Esophagus squamous epithelium (tissue), 5 donors: ENCODE measurements at regions not wholly inside any gene's neighbourhood (a gene's known extent, or its start where the extent isn't known, plus 50 kb on each side); places are given as distances from the start of the nearest gene placed in this dataset.

ENCODE experiments used
- DNase-seq: peaks from one replicate; lab custom pipeline; 2025; lab: John Stamatoyannopoulos, UW
- H3K27ac ChIP-seq, 4 donors: fragments of 200-600 bp; sonication (generic); one replicate each; pipeline ENCODE4 v1.5.1; 2016 to 2019; ENCODE audit warnings: mild to moderate bottlenecking in 1 of 4
- H3K27me3 ChIP-seq, 4 donors: fragments of 200-600 bp; sonication (generic); 1 replicate in 3 of 4; 2 replicates in 1 of 4; pipeline versions ENCODE4 v1.5.1 to v1.6.0; 2017 to 2021; ENCODE audit warnings: antibody characterized with exemption in 1 of 4
- H3K36me3 ChIP-seq, 3 donors: fragments of 200-600 bp; sonication (generic); one replicate each; pipeline ENCODE4 v1.5.1; 2016 to 2019
- H3K4me1 ChIP-seq, 3 donors: fragments of 200-600 bp; sonication (generic); one replicate each; pipeline ENCODE4 v1.5.1; 2017 to 2019
- H3K4me3 ChIP-seq, 4 donors: fragments of 200-600 bp; sonication (generic); 1 replicate in 3 of 4; 2 replicates in 1 of 4; pipeline ENCODE4 v1.5.1; 2016 to 2019; ENCODE audit warnings: mild to moderate bottlenecking in 2 of 4, moderate library complexity in 1 of 4
- H3K9me3 ChIP-seq, 3 donors: fragments of 200-600 bp; sonication (generic); one replicate each; pipeline ENCODE4 v1.5.1; 2016 to 2019
- CTCF ChIP-seq, 6 experiments: fragments of 450-650 bp in 4 of 6; fragments of 200-600 bp in 2 of 6; sonication (generic) in 2 of 6; IDR thresholded peaks; one replicate each; pipeline ENCODE4 v1.5.1; 2016 to 2019; ENCODE audit warnings: antibody characterized with exemption in 6 of 6, mild to moderate bottlenecking in 4 of 6, moderate library complexity in 4 of 6
- POLR2A ChIP-seq, 4 donors: fragments of 450-650 bp; IDR thresholded peaks; one replicate each; pipeline ENCODE4 v1.6.1; 2017; ENCODE audit warnings: antibody characterized with exemption in 4 of 4, mild to moderate bottlenecking in 4 of 4, moderate library complexity in 3 of 4
- WGBS, 2 donors: methylation state at CpG; one replicate each; pipeline ENCODE4 v1.1.5; 2018; 5-methylcytosine and 5-hydroxymethylcytosine counted together
- intact Hi-C: fragments of 100-400 bp; cut with DNase I; formaldehyde crosslinking; loops from one replicate; pipeline ENCODE4 v1.15.0; 2022
- small RNA-seq, 4 donors: library from RNA; depleted of rRNA; stranded (forward); fragments of <200 nt; gene quantifications; one replicate each; pipeline ENCODE3, GENCODE V24; 2016
- donor health status: DM: yes; HTN: yes; CAD: no.

GRCh38 chr3:71849681-71850080 is 64.7 kb upstream of the PROK2 start:
- Histone ChIP-seq H3K4me3 (no peak overlapping the region), H3K27me3 (peaks cover 0 to 41% (median 0%) of the 10 kb centered on the region in 4 donors), H3K27ac (no peak overlapping the region), H3K4me1 (no peaks in the 10 kb centered on the region), H3K36me3 (no peaks in the 10 kb centered on the region), H3K9me3 (no peaks in the 10 kb centered on the region)
- TF ChIP-seq POLR2A (IDR thresholded peaks at IDR 0.05) (no peak), CTCF (IDR thresholded peaks at IDR 0.05) (no peak)
- DNase-seq, result no peak
- intact Hi-C loops, result loop anchor here (10.0 kb wide), 1 partner anchor 115 kb away; no protein-coding TSS in a partner anchor

DNA sequence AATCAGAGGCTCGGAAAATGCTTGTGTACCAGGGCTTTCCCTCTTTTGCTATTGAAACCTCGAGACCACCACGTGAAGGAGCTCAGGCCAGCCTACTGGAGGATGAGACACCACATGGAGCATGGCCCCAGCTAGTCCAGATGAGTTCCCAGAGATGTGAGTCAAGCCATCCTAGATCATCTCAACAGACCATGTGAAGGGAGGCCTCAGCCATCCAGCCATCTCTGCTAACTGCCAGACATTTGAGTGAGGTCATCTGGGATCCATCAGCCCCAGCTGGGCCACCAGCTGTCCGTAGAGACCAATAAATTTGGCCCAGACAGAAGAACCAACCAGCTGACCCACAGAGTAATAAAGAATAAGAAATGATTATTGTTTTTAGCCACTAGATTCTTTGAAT is 62.8 kb upstream of the PROK2 start:
- H3K4me1 ChIP-seq, result no peaks in the 10 kb centered on the region
- no peak overlapping the region for H3K4me3 ChIP-seq
- DNase-seq, result no peak
- H3K27ac ChIP-seq, result no peak overlapping the region
- no peaks in the 10 kb centered on the region for H3K9me3 ChIP-seq
- H3K36me3 ChIP-seq, result no peaks in the 10 kb centered on the region
- 55 to 57% methylated on average over 4 of the region's 4 CpGs for WGBS, 2 donors
- TF ChIP-seq POLR2A (IDR thresholded peaks at IDR 0.05) (no peak), CTCF (IDR thresholded peaks at IDR 0.05) (no peak)
- intact Hi-C loops, result no loop called here
- H3K27me3 ChIP-seq, result peaks cover 0 to 44% (median 0%) of the 10 kb centered on the region in 4 donors

DNA sequence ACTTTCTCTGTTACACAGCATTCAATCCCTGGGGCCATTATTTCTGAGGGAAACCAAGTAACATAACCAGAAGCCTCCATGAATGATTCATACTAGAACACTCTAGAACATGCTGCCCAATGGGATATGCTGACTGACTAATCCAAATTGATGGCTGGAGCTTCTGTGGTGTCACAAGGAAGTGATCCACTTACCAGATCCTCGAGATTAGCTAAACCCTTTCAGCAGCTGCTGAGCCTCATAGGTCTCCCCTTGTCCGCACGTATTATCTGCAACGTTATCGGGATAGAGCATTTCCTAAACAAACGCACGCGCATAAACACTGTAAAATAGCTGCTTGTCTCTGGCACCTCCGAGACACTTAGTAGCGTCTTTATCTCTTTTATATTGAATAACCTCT is 61.2 kb upstream of the PROK2 start:
- WGBS, 2 donors, result 81 to 84% methylated on average over 10 of the region's 10 CpGs
- Histone ChIP-seq H3K4me3 (no peak overlapping the region), H3K9me3 (no peaks in the 10 kb centered on the region), H3K27ac (no peak overlapping the region), H3K36me3 (no peaks in the 10 kb centered on the region), H3K27me3 (peaks cover 0 to 42% (median 0%) of the 10 kb centered on the region in 4 donors), H3K4me1 (no peaks in the 10 kb centered on the region)
- no peak for TF ChIP-seq POLR2A (IDR thresholded peaks at IDR 0.05)
- no peak for TF ChIP-seq CTCF (IDR thresholded peaks at IDR 0.05)
- no peak for DNase-seq
- intact Hi-C loops, result no loop called here

- no peak for DNase-seq
- Histone ChIP-seq H3K36me3 (no peaks in the 10 kb centered on the region), H3K4me3 (no peak overlapping the region), H3K4me1 (no peaks in the 10 kb centered on the region), H3K27me3 (peaks cover 0 to 33% (median 0%) of the 10 kb centered on the region in 4 donors), H3K27ac (no peak overlapping the region), H3K9me3 (no peaks in the 10 kb centered on the region)
- intact Hi-C loops, result no loop called here
- TF ChIP-seq CTCF (IDR thresholded peaks at IDR 0.05) (no peak), POLR2A (IDR thresholded peaks at IDR 0.05) (no peak)
- 76 to 81% methylated on average over 6 of the region's 6 CpGs for WGBS, 2 donors
Measured at GRCh38 chr3:71843071-71843470, 58.1 kb upstream of the PROK2 start.

- intact Hi-C loops, result no loop called here
- TF ChIP-seq POLR2A (IDR thresholded peaks at IDR 0.05), result no peak
- TF ChIP-seq CTCF (IDR thresholded peaks at IDR 0.05), result no peak
- WGBS, 2 donors, result 93 to 95% methylated on average over 1 of the region's 1 CpG
Measured at GRCh38 chr3:71838406-71838805, 53.5 kb upstream of the PROK2 start.

More at GRCh38 chr3:71838406-71838805, 53.5 kb upstream of the PROK2 start:
- DNase-seq, result no peak
- Histone ChIP-seq H3K4me1 (no peaks in the 10 kb centered on the region), H3K27me3 (peaks cover 0 to 4% (median 0%) of the 10 kb centered on the region in 4 donors), H3K27ac (no peak overlapping the region), H3K4me3 (no peak overlapping the region), H3K9me3 (no peaks in the 10 kb centered on the region), H3K36me3 (no peaks in the 10 kb centered on the region)

Small RNAs in the stretch of these regions (small RNA-seq; reads per million reads assigned to genes)
- gene AC104435.1, result 0 reads per million in 4 donors
- gene AC105265.1, result 0 reads per million in 4 donors
- gene RNA5SP136, result 0 to 0.15 (median 0.04) reads per million in 4 donors
- gene RNU1-62P, result 0 reads per million in 4 donors
- 0 reads per million in 4 donors for gene UBE2Q2P9
